Large intestine (tissue), 3 donors: ENCODE measurements at regions not wholly inside any gene's neighbourhood (a gene's known extent, or its start where the extent isn't known, plus 50 kb on each side); places are given as distances from the start of the nearest gene placed in this dataset.
"Not testable (repeated sequence)": the region's sequence is repeated elsewhere in the genome, so short reads cannot be mapped to it uniquely, and the experiment has no call there.

Experiments
- DNase-seq, 2 donors: peaks; one replicate each; pipeline versions ENCODE4 v3.0.0 to v3.0.0-alpha.2; 2013
- H3K27ac ChIP-seq: one replicate; pipeline ENCODE4 v1.5.1; 2013; ENCODE audit warnings: low read length
- H3K27me3 ChIP-seq: 2 replicates; pipeline ENCODE4 v1.6.1; 2013; ENCODE audit warnings: low read length; ENCODE audit not compliant: control insufficient read depth, insufficient read depth
- H3K36me3 ChIP-seq: 2 replicates; pipeline ENCODE4 v1.6.1; 2013; ENCODE audit warnings: low read length; ENCODE audit not compliant: control insufficient read depth, insufficient read depth
- H3K4me1 ChIP-seq: one replicate; pipeline ENCODE4 v1.6.1; 2013; ENCODE audit warnings: low read length; ENCODE audit not compliant: control insufficient read depth, insufficient read depth
- H3K4me3 ChIP-seq: one replicate; pipeline ENCODE4 v1.5.1; 2013; ENCODE audit warnings: low read length
- H3K9me3 ChIP-seq: one replicate; pipeline ENCODE4 v1.6.1; 2013; ENCODE audit warnings: mild to moderate bottlenecking, low read depth, low read length, moderate library complexity; ENCODE audit not compliant: control insufficient read depth
- WGBS: methylation state at CpG from one replicate; pipeline ENCODE4 v1.1.5; 2013; ENCODE audit warnings: low lambda C conversion rate; ENCODE audit not compliant: insufficient coverage; 5-methylcytosine and 5-hydroxymethylcytosine counted together

DNA sequence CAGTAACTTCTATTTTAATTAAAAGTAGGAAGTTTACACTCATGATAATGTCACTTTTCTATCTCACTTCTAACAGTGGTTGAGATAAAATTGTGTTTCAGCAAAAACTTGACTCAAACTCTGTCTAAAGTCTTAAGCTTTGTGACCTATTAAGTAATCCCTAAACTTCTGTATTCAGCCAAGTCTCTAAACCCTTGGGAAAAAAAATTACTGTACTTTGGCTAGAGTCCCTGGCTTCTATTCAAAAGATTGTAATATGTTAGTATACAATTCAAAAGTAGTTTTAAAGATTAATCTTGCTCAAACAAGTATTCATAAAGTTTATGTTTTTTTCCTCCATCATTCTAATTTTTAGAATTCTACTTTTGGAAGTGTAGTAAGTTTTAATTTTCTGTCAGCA lies 1248.8 kb downstream of the UQCRFS1 start:
- Histone ChIP-seq H3K4me3 (no peak overlapping the region), H3K27ac (no peak overlapping the region), H3K9me3 (no peaks in the 10 kb centered on the region), H3K27me3 (no peaks in the 10 kb centered on the region), H3K36me3 (no peaks in the 10 kb centered on the region), H3K4me1 (no peaks in the 10 kb centered on the region)
- no peak for DNase-seq

DNA sequence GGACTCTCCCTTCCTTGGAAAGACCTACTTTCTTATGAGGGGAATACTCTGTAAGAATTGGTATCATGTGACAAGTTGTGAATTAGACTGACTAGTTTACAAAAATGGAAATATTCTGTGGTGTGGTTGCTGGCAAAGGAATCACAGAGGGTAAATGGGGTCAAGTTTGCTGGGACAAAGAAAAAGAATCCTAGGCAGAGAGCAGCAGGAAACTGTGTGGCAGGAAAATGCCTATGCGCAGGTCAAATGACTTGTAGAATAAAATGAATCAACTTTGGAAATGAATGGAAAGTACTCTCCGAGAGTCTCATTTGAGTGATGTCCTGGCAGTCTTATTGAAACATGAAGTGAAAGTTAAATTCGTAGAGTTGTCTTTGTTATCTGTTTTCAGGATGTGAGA lies 1250.7 kb downstream of the UQCRFS1 start:
- Histone ChIP-seq H3K27ac (no peak overlapping the region), H3K27me3 (no peaks in the 10 kb centered on the region), H3K9me3 (no peaks in the 10 kb centered on the region), H3K36me3 (no peaks in the 10 kb centered on the region), H3K4me1 (no peaks in the 10 kb centered on the region), H3K4me3 (no peak overlapping the region)
- WGBS = 88% methylated on average over 2 of the region's 3 CpGs
- no peak for DNase-seq

DNA sequence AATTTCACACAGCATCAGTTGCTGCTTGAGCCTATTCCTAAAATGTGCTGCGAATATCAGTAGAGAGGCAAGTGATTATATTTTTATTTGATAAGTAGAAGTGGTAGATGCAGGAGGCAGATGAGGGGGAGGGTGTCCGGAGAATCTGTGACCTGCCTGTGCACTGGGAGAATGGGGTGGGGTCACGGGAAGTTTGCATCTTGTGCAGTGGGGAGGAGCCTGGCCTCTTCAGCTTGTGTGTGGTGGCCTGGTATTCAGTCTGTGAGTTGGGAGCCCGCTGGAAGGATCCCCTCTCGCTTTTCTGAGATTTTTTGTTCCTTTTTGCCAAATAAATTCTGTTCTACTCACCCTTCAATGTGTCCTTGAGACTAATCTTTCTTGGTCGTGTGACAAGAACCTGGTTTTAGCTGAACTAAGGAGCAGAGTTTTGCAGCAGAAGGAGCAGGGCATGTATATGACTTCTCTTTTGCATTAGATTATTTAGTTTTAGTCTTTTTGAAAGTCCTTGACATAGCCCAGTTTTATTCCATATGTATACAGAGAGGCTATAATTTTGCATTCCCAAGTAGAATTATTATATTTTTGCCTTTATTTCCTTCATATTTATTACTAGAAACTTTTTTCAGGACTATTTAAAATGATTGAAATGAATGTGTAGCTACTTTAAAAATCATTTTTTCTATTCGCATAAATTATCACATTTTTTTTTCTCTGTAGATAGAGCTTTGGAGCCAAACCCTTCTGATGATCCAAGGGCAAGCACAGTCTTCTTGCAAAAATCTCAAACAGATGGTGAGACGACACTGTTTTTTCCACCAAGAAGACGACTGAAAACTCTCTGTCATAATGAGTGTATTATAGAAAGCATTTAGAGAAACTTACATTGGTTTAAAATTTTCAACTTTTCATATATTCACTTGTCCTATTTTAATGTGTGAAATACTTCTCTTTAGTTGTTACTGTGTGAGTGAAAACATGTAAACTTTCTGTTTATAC lies 1257.2 kb downstream of the UQCRFS1 start:
- no peaks in the 10 kb centered on the region for H3K4me1 ChIP-seq
- DNase-seq = no peak
- H3K27me3 ChIP-seq = no peaks in the 10 kb centered on the region
- H3K36me3 ChIP-seq = no peaks in the 10 kb centered on the region
- H3K9me3 ChIP-seq = no peaks in the 10 kb centered on the region
- 53% methylated on average over 2 of the region's 9 CpGs for WGBS
- no peak overlapping the region for H3K27ac ChIP-seq
- no peak overlapping the region for H3K4me3 ChIP-seq

DNA sequence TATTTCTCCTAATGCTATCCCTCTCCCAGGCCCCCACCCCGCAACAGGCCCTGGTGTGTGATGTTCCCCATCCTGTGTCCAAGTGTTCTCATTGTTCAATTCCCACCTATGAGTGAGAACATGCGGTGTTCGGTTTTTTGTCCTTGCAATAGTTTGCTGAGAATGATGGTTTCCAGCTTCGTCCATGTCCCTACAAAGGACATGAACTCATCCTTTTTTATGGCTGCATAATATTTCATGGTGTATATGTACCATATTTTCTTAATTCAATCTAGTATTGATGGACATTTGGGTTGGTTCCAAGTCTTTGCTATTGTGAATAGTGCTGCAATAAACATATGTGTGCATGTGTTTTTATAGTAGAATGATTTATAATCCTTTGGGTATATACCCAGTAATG lies 1270.3 kb downstream of the UQCRFS1 start:
- DNase-seq, H3K36me3 ChIP-seq, H3K4me1 ChIP-seq, H3K9me3 ChIP-seq, H3K27ac ChIP-seq, H3K27me3 ChIP-seq, H3K4me3 ChIP-seq: not testable (repeated sequence)
- no CpG with 5 or more reads among the region's 4 CpGs for WGBS

DNA sequence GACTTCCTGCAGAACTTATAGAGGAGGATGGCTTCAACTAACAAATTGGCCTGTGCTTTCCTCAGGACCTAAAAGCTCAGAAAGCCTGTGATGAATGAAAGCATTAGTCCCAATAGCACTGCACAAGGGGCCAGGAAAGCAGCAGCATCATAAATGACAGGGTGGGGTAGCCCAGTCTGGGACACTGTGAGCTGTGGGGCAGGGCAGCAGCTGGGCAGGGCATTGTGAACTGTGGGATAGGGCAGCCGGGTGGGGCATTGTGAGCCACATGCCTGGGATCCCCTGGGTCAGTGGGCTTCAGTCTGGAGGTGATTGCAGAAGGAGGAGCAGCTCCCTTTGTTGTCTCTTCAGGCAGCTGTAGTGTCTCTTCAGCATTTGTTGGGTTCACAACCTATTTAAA lies 1276.8 kb downstream of the UQCRFS1 start:
- WGBS = no CpG with 5 or more reads among the region's 1 CpG
- Histone ChIP-seq H3K36me3 (no peaks in the 10 kb centered on the region), H3K27me3 (no peaks in the 10 kb centered on the region), H3K27ac (no peak overlapping the region), H3K4me1 (no peaks in the 10 kb centered on the region), H3K9me3 (peaks cover 5% of the 10 kb centered on the region), H3K4me3 (no peak overlapping the region)
- DNase-seq = peak in 1 of 2 donors; percentile 3

DNA sequence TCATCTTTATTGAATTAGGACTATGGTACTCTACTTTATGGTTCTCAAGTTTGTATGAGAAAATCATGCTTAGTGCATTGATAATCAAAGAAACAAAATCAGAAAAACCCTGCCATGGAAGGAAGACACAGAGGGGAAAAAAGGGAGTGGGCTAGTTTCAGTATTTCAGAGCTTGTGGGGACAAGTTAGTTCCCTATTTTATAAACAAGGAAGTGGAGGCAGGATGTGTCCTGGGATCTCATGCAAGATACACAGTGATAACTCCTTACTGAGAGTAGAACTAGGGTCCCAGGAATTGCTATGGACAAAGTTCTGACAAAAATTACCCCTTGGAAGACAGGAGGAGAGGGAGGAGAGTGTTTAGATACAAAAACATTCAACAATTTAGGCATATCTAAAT lies 1277.3 kb downstream of the UQCRFS1 start:
- H3K9me3 ChIP-seq = peaks cover 5% of the 10 kb centered on the region
- no peak overlapping the region for H3K4me3 ChIP-seq
- no peaks in the 10 kb centered on the region for H3K36me3 ChIP-seq
- no peaks in the 10 kb centered on the region for H3K27me3 ChIP-seq
- H3K4me1 ChIP-seq = no peaks in the 10 kb centered on the region
- no peak overlapping the region for H3K27ac ChIP-seq
- no peak for DNase-seq

DNA sequence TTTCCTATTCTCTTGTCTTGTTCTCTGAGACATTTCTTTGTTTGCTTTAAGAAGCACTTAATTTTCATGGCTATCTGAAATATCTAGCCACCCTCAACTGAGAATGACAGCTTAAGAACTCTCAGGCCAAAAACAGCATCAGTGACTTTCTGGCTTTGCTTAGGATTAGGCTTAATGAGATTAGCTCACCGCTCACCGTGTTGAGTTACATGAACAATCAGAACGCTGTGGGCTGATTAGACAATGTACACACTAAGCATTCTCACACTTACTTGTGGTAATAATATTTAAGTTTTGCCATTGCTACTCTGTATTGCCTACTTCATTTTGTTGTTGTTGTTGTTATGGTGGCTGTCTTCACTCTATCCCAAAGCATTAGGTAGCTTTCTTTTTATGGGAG lies 1283.6 kb downstream of the UQCRFS1 start:
- no peak for DNase-seq
- Histone ChIP-seq H3K27ac (no peak overlapping the region), H3K4me1 (no peaks in the 10 kb centered on the region), H3K4me3 (no peak overlapping the region), H3K27me3 (no peaks in the 10 kb centered on the region), H3K9me3 (no peaks in the 10 kb centered on the region), H3K36me3 (no peaks in the 10 kb centered on the region)
- 75% methylated on average over 2 of the region's 3 CpGs for WGBS

DNA sequence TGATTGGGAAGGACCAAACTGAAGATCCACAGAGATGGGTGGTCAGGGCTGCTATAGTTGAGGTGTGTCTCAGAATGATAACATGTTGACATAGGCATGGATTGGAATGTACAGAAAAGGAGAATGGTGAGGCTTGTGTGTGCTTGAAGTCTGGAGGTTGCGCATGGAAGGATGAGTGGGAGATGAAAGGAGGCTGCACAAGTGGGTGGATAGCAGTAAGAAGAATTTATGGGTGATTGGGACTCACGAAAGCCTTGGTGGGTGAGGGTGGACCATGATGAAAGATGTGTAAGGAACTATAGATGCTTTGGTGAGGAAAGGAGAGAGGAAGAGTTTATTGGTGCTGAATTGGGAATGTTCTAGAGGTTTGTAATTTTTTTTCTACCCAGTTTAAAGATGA lies 1287.7 kb downstream of the UQCRFS1 start:
- Histone ChIP-seq H3K9me3 (no peaks in the 10 kb centered on the region), H3K27me3 (no peaks in the 10 kb centered on the region), H3K27ac (no peak overlapping the region), H3K4me1 (no peaks in the 10 kb centered on the region), H3K36me3 (no peaks in the 10 kb centered on the region), H3K4me3 (no peak overlapping the region)
- whole genome bisulfite sequencing = no CpG with 5 or more reads among the region's 2 CpGs
- DNase-seq = no peak

DNA sequence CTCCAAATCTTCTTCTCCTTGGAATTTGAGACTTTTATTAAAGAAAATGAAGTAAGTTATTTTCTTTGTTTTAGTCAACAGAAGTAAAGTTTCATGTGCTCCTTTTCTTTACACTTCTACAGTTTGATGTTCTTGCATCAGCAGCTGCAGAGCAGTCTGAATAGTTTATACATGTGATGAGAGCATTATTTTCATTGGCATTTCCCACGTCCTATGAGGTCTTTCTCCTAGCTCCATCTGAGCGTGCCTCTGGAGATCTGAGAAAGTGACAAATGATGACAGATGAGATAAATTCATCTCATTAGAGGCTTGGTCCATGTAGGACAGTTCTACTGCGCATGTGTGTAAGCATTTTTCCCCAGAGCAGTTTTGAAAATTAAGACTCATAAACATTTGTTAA lies 1290.0 kb downstream of the UQCRFS1 start:
- WGBS = no CpG with 5 or more reads among the region's 3 CpGs
- DNase-seq = no peak
- no peaks in the 10 kb centered on the region for H3K36me3 ChIP-seq
- H3K4me1 ChIP-seq = no peaks in the 10 kb centered on the region
- H3K9me3 ChIP-seq = no peaks in the 10 kb centered on the region
- H3K4me3 ChIP-seq = no peak overlapping the region
- no peak overlapping the region for H3K27ac ChIP-seq
- H3K27me3 ChIP-seq = no peaks in the 10 kb centered on the region

DNA sequence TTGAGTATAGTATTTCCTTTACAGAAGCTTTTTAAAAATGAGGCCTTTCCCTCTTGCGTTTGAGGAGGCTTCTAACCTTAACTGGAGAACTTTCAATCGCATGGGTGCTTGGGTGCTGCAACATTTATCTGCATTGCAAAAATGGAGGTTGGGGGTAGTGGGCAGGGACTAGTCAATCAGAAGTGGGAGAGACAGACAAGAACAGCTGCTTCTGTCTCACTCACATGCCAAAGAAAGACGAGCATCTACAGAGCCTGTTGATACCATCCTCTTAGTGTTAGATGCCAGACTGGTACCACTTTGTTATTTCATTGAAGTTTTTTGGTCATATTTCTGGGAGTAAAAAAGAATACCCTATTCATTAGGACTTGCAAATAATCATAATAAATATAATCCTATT lies 1292.2 kb downstream of the UQCRFS1 start:
- H3K27me3 ChIP-seq = no peaks in the 10 kb centered on the region
- no peaks in the 10 kb centered on the region for H3K4me1 ChIP-seq
- no peaks in the 10 kb centered on the region for H3K9me3 ChIP-seq
- DNase-seq = no peak
- no peaks in the 10 kb centered on the region for H3K36me3 ChIP-seq
- WGBS = no CpG with 5 or more reads among the region's 3 CpGs
- H3K27ac ChIP-seq = no peak overlapping the region
- no peak overlapping the region for H3K4me3 ChIP-seq

DNA sequence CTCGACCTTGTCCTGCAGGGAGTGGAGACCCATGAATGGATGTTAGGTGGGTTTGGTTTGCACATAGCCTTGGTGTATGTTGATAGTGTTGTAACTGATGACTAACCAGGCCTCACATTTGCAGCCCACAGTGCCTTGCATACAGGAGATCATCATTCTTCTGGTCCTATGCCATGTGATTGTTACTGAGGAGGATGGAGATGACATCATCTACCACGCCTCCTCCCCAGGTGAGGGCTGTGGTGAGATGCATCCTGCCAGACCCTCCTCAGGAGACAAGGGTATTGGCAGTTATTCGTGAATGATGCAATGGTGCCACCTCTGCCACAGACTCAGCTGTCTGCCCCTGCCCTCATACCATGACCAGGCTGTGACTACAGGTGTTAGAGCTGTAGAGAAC lies 1294.1 kb downstream of the UQCRFS1 start:
- no peak overlapping the region for H3K27ac ChIP-seq
- H3K36me3 ChIP-seq = no peaks in the 10 kb centered on the region
- H3K4me3 ChIP-seq = no peak overlapping the region
- H3K27me3 ChIP-seq = no peaks in the 10 kb centered on the region
- DNase-seq = no peak
- H3K9me3 ChIP-seq = no peaks in the 10 kb centered on the region
- H3K4me1 ChIP-seq = no peaks in the 10 kb centered on the region
- WGBS = no CpG with 5 or more reads among the region's 3 CpGs
